HG02970 (cell line): ENCODE measurements at regions not wholly inside any gene's neighbourhood (a gene's known extent, or its start where the extent isn't known, plus 50 kb on each side); places are given as distances from the start of the nearest gene placed in this dataset.

Experiments used
- ATAC-seq: cut with Tn5 transposase; IDR thresholded peaks from one replicate; pipeline ENCODE4 v1.9.1; 2021; ENCODE audit warnings: mild to moderate bottlenecking, moderate library complexity, moderate number of reproducible peaks; ENCODE audit not compliant: unreplicated experiment, low FRiP score

DNA sequence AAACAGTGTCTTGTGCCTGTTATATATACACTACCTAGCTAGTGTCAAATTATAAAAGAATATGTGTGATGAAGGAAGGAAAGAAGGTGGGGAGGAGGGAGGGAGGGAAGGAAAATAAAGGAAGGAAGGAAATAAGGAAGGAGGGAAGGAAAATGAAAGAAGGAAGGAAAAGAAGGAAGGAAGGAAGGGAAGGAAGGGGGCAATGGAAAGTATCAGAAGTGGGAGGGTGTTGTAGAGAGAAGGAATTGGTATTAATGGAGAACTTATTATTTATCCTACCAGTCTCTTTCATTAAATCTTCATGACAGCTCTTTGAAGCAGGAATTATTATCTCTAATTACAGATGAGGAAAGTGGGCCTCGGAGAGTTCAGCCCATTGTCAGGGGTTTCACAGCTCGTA, 202.4 kb downstream of the SAMD5 start:
- no peak for ATAC-seq

DNA sequence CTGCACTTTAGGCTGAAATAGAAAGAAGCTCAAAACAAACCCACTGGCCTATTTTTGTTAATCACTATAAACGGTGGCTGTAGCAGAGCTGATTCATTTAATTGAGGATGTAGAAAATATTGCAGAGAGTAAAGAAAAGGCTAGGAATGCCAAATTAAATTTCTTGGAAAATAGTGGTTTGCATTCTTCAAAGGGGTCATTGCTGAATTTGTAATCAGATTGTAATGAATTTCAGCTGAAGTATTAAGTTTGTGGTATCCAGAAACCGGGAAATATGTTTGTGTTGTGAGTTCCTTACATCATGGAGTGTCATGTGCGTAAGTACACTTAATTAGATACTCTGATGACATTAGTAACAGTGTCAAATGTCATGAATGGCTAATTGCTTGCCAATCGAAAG, 203.0 kb downstream of the SAMD5 start:
- ATAC-seq = no peak

DNA sequence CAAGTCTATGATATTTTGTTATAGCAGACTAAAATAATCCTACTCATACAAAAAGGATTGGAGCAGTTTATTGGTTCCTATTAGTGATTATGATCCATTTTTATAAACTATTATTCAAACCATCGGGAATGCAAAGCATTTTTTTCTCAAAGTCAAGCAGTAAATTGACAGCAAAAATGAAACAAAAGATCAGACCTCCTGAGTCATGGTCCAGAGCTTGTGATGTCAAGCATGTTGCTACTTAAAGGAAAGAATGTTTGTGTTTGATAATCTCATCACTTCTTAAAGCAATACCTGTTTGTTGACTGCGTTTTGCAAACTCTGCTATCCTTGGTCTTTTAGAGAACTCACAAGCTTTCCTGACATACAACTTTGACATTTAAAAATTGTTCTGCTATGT, 204.4 kb downstream of the SAMD5 start:
- ATAC-seq = no peak

DNA sequence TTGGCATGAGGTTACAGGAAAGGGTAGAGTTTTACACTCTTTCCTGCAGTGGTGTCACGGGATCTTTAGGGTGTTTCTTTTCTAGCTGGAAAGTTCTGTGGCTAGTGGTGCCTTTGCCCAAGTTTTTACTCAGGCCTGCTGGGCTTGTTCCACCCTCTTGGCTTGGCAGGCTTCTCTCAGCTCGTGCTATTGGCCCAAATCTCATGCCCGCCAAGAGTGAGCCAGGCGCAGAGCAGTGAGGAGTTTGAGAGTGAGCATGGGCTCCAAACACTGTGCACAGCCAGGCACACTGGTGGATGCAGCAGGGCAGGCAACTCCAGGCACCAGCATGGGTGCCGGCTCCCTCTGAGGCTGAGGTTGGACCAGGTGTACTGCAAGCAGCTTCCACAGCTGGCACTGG, 206.5 kb downstream of the SAMD5 start:
- ATAC-seq = no peak

DNA sequence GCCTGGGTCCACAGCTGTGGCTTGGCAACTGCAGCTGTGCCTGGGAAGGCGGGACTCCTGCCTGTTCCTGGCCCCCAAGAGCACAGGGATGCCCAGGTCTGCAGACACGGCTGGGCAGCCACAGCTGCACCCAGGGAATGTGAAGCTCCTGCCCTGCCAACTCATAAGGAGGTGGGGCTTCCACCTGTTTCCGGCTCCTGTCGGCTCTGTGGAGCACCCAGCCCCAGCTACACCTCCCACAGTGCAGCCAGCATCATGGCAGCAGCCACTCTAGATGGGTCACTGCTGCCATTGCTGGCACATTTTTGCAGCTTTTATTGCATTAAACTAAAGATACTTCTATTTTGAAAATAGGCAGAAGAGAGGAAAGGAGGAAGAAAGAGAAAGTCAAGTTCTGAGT, 207.9 kb downstream of the SAMD5 start:
- no peak for ATAC-seq

DNA sequence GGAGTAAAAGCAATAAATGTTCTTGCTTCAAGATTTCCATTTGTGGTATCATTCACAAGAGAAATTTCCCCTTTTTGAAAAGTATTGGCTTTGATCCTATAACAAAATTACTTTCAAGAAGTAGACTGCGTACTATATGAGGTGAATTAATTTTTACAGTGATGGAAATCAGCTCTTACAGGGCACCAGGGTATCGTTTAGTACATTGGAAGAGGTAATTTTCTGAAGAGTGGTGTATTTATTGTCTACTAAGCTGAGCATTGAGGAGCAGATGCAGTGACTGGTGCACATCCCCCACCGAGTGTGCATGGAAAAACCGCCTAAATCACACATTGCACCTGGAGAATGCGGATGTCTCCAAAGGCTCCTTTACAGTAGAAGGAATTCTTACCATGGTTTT, 209.5 kb downstream of the SAMD5 start:
- ATAC-seq = no peak

DNA sequence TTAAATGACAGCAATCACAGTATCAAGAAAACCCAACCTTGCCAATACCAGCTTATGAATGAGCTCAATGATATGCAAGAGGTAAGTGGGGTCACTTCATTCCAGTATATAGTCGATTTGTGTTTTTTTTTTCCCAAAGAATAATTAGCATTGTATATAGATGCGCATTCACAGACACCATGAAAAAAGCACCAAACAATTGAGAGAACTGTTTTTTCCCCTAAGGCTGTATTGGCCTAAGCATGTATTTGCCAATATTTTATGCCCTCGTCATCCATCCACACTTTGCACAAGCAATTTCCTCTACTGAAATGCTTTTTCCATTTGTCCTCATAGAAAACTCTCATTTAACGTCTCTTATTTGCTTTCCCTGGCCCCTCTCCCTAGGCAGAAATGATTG, 213.7 kb downstream of the SAMD5 start:
- ATAC-seq = no peak

DNA sequence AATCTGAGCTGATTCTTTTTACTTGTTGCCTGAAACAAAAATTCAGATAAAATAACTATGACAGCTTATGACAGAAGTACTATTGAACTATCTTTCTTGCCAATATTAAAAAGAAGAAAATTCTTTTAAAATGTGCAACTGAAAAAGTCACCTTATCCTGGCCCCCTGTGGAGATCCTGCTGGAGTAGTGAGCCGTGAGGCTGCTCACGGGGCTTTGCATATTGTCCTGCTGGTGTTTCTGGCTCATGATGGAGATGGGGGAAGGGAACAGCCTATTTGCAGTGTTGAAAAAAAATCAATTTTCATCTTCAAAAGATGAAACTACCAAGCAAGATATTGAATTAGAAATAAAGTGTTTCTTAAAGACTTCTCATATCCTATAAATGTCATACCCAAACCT, 216.0 kb downstream of the SAMD5 start:
- ATAC-seq = no peak

DNA sequence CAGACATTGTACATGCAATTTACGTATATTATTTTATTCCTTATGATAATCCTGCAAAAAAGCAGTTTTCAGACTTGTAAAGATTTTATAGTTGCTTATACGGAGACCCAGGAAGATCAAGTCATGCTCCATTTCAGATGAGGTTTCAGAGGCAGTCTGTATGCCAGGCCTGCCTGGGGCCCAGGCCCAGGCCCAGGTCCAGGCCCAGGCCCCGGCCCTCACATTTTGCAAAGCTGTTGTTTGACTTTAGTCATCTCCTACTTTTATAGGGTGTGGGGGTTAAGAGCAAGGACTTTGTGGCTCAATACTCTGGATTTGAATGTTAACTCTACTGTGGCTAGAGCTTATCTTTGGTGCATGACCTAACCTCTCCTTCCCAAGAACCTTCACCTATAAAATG, 217.9 kb downstream of the SAMD5 start:
- no peak for ATAC-seq

DNA sequence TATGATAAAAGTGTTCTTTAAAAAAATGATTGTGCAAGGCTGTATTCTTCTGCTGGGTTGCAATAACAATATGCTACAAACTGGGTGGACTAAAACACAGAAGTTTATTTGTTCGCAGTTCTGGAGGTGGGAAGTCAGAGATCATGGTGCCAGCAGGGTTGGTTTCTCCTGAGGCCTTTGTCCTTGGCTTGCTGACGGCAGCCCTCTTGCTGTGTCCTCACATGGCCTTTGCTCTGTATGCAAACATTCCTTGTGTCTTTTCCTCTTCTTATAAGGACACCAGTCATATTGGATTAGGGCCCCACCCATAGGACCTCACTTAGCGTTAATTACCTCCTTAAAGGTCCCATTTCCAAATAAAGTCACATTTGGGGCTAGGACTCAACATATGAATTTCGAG, 220.4 kb downstream of the SAMD5 start:
- ATAC-seq = no peak

DNA sequence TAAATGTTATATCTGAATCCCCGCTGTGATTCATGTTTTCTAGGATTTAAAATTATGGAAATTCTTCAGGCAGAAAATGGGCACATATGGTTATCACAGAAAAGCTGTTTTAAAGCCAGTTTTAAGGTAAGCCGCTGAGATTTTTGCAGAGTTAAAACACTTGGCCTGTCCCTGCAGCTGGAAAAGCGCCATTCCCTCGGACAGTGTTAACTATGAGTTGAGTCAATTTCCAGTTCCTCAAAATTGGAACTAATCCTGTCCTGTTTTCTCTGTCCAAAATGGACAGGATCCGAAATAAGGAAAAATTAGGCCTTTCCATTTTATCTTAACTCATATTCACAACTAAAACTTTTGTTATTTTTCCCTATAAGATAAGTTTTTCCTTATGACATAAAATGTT, 225.2 kb downstream of the SAMD5 start:
- no peak for ATAC-seq

DNA sequence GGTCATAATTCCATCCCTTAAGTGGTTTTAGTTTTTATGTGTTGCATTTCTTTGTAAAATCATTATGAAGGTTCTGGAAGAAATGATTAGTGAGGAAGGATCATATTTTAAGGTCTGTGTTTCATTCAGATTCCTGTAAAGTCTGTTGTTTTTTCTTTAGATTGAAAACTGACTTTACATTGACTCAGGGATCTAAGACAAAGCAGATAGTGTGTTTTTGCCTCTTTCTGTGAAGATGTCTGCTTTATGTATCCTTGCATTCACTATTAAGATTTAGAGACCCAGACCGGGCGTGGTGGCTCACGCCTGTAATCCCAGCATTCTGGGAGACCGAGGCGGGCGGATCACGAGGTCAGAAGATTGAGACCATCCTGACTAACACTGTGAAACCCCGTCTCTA, 225.7 kb downstream of the SAMD5 start:
- no peak for ATAC-seq

DNA sequence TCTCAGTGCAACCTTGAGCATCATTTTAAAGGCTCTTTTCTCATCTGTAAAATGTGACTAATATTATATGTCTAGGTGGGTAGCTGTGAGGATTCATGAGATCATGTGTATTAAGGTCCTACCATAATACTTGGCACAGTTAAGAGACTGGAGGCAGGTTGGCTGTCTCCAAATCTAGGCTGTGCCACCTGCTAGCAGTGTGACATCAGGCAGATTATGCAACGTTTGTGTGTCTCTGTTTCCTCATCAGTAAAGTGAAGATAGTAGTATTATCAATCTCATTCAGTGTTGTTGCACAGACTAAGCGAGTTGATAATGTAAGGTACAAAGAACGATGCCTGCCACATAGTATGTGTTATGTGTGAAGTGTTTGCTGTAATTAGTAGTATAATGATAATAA, 227.4 kb downstream of the SAMD5 start:
- ATAC-seq = no peak

DNA sequence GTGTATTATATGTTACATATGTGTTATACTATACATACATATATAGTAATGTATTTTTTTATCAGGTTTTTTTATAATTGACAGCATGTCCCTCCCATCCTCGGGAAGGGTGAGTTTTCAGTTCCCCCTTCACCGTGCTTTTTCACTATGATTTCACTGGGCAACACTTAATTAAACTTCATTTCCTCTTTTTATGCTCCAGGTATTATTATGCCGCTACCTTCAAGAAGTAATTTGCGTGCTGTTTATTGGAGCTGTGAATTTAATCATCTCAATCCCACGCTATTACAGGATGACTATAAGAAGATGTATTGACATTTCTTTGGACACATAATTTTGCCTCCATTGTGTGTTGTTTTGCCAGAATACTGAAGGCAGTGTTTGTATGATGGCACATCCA, 228.6 kb downstream of the SAMD5 start:
- ATAC-seq = no peak

DNA sequence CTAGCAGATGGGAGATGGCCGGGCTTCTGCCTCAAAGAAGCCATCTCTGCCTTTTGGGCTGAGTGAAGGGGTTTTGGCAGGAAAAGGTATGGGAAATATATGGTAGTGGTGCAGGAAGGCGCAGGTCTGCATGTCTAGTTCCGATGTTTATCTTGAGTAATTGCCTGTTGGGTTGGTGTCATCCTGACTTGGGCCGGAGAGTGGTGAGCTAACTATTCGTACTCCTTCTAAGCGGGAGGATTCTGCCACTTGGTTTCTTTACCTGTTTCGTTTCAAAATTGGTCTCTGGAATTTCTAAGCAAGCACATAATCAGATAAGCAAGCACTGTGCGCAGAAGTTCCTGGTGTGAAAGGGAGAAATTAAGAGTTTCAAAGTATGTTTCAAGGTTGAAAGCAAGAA, 229.6 kb downstream of the SAMD5 start:
- ATAC-seq = no peak

DNA sequence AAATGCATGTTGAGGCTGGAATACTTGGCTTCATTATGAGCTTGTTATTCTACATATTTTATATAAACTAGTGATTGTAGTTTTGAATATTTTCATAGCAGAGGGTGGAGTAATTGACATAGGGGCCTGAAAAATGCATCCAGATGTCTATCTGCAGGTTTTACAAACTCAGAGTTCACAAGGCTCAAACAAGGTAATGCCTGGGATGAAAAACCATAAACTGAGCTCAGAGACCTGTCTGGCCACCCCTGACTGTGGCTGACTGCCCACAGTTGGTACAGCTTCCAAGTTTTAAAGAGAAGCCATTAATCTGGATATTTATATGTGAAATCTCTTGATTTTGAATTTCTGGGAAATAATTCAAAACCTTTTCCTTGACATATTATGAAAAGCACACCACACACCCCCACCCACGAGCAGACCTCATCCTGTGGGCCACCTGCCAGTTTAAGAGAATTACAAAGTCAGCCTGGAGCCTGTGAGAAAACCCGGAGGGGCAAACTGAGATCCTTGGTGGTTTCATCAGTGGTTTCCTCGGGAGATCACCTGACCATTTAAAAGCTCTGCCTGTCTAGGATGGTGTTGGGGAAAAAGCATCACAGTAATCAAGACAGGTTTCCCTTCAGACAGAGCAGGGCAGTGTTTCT, 230.1 kb downstream of the SAMD5 start:
- no peak for ATAC-seq

DNA sequence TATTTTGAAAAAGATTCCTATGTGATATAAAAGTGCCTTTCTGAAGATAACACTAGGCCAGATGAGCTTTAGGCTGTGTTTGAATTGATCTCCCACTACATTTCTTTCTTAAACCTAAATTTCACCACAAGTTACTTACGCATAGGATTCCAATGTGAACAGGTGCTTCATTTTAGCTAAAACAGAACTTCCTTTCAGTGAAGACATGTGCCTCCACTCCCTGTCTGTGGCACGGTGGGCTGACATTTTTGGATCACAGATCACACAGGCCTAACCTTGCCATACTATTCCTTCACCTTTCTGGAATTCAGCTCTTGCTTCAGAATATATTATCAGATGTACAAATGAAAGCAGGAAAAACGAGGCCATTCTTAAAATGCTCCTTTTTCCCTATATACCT, 231.8 kb downstream of the SAMD5 start:
- ATAC-seq = no peak

DNA sequence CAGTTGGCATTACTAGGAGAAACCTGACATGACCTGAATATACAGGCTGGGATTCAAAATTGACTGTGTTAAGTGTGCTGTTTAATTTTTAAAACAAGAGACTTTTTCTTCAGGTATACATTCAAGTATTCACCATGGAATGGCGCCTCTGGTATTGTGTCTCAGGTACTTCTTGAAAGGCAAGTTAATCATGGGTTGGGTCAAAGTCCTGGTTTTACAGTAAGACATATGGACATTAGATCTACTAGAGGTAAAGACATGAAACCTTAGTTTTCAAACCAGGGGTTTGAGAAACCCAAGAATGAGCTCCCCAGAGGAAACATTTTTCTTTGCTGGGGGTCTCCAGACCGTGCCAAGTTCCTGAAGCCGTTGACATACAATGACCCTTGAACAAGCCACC, 232.4 kb downstream of the SAMD5 start:
- no peak for ATAC-seq

DNA sequence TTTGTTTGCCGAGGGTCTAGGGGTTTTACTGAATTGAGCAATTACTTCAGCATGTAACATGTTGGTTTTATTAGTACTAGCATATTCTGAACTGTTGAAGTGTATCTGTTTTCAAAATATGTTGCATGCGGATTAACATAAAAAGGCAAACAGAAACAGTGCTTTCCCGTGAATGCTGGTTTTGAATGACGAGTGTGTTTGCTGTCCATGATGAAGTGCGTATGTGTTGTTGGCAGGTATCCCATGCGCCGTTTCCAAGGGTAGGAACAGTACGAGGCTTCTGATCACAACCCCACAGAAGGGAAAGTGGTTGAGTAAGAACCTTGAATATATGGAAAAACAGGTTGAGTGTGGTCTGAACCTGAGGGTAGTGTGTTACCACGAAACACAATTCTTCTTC, 232.9 kb downstream of the SAMD5 start:
- no peak for ATAC-seq

DNA sequence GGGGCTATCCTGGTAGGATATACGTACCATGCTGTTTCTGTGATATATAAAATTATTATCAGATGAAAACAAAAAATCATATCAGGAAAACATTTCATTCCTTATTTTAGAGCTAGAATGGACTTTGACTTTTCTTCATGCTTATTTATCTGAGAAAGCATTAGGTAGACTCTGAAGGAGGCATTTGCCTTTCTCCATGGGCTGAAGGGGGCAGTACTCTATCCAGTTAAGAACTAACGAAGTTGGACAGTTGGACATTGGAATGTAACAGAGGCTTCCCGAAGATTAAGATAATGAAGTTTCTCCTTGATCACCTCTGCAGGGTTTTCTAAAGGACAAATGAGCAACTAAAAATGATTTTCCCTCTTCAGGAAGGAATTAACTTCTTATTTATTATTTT, 233.9 kb downstream of the SAMD5 start:
- no peak for ATAC-seq

DNA sequence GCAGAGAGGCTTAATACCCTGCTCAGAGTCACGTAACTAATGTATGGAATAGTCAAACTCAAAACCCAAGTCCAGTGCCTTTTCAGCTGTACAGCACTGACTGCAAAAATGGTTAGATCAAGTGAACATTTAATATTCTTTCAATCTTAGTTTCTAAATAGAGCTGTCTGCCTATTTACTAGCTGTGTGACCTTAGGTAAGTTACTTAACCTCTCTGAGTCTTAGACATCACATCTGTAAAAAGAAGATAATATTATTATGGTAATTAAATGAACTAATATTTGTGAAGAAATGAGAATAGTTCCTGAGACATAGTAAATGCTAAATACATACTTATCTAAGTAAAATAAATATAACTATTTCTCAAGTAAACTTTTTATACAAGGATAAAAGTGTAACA, 235.5 kb downstream of the SAMD5 start:
- no peak for ATAC-seq

DNA sequence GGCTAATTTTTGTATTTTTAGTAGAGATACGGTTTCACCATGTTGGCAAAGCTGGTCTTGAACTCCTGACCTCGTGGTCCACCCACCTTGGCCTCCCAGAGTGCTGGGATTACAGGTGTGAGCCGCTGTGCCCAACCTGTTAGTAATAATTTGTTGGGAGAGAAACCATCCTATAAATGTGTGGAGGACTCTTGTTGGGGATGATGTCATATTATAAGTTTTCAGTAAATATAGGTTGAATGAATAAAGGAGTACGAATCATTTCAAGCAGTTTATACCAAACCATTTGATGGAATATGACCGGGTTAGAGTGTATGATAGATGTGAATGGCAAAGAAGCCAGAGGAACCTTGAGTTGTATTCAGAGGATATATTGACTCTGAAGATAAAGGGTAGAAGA, 240.8 kb downstream of the SAMD5 start:
- ATAC-seq = no peak

DNA sequence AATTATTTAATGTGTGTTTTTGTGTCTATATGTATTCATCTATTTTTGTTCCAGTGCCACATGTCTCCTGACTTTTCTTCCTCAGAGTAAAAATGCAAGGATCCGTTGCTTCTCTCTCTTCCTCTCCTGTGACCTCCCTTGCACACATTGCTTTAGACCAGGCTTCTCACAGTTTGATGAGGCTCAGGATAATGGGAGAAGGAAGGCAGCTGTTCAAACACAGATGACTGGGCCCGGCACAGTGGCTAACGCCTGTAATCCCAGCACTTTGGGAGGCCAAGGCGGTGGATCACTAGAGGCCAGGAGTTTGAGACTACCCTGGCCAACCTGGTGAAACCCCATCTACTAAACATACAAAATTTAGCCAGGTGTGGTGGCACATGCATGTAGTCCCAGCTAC, 241.9 kb downstream of the SAMD5 start:
- no peak for ATAC-seq
